Neural progenitor cell (in vitro differentiated cells): ENCODE measurements at regions not wholly inside any gene's neighbourhood (a gene's known extent, or its start where the extent isn't known, plus 50 kb on each side); places are given as distances from the start of the nearest gene placed in this dataset.

Experiments used
- CTCF ChIP-seq: fragments of 200-600 bp; sonication (generic); IDR thresholded peaks from 2 replicates; pipeline ENCODE4 v1.5.1; 2017; ENCODE audit warnings: antibody characterized with exemption, mild to moderate bottlenecking
- EZH2 ChIP-seq: fragments of 200-600 bp; sonication (generic); IDR thresholded peaks from 2 replicates; pipeline ENCODE4 v1.6.1; 2017; ENCODE audit warnings: antibody characterized with exemption, mild to moderate bottlenecking, moderate library complexity

GRCh38 chr20:54981175-54981574, 505.8 kb downstream of the DOK5 start:
- TF ChIP-seq CTCF: no peak
- no peak for TF ChIP-seq EZH2
